ENCODE measurements at regions not wholly inside any gene's neighbourhood (a gene's known extent, or its start where the extent isn't known, plus 50 kb on each side); places are given as distances from the start of the nearest gene placed in this dataset.

- TF ChIP-seq, protein P1, sequence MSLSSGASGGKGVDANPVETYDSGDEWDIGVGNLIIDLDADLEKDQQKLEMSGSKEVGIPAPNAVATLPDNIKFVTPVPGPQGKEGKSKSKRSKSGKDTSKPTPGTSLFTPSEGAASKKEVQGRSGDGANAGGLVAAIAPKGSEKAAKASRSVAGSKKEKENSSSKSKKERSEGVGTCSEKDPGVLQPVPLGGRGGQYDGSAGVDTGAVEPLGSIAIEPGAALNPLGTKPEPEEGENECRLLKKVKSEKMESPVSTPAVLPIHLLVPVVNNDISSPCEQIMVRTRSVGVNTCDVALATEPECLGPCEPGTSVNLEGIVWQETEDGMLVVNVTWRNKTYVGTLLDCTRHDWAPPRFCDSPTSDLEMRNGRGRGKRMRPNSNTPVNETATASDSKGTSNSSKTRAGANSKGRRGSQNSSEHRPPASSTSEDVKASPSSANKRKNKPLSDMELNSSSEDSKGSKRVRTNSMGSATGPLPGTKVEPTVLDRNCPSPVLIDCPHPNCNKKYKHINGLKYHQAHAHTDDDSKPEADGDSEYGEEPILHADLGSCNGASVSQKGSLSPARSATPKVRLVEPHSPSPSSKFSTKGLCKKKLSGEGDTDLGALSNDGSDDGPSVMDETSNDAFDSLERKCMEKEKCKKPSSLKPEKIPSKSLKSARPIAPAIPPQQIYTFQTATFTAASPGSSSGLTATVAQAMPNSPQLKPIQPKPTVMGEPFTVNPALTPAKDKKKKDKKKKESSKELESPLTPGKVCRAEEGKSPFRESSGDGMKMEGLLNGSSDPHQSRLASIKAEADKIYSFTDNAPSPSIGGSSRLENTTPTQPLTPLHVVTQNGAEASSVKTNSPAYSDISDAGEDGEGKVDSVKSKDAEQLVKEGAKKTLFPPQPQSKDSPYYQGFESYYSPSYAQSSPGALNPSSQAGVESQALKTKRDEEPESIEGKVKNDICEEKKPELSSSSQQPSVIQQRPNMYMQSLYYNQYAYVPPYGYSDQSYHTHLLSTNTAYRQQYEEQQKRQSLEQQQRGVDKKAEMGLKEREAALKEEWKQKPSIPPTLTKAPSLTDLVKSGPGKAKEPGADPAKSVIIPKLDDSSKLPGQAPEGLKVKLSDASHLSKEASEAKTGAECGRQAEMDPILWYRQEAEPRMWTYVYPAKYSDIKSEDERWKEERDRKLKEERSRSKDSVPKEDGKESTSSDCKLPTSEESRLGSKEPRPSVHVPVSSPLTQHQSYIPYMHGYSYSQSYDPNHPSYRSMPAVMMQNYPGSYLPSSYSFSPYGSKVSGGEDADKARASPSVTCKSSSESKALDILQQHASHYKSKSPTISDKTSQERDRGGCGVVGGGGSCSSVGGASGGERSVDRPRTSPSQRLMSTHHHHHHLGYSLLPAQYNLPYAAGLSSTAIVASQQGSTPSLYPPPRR (CRISPR knock-in tag; IDR thresholded peaks at IDR 0.05; ENCODE audit: borderline replicate concordance) = peak; percentile 72; the same call in 1 of the 2 replicates
- TF ChIP-seq VEZF1 (CRISPR knock-in tag; IDR thresholded peaks at IDR 0.05) = peak; percentile 60
- TF ChIP-seq ZNF668 (CRISPR knock-in tag; IDR thresholded peaks at IDR 0.05) = 0 out of 2 replicates have a peak, but pooled peaks have one; percentile 68
- peak; percentile 7 for TF ChIP-seq ZNF146 (CRISPR knock-in tag; IDR thresholded peaks at IDR 0.05; ENCODE audit: unreplicated experiment)
- TF ChIP-seq U2AF1 (optimal IDR thresholded peaks at IDR 0.05; ENCODE audit: low read depth, low read length) = no peak
- no peak for TF ChIP-seq NELFE (IDR thresholded peaks at IDR 0.05; ENCODE audit: insufficient read depth, insufficient read length)
- TF ChIP-seq HCFC1 (IDR thresholded peaks at IDR 0.05; ENCODE audit: low read depth, low read length) = no peak; the same call in 1 of the 2 replicates
- TF ChIP-seq SMAD4 (CRISPR knock-in tag; conservative IDR thresholded peaks at IDR 0.05) = peak; percentile 76; the same call in 1 of the 2 replicates
- TF ChIP-seq, protein P2, sequence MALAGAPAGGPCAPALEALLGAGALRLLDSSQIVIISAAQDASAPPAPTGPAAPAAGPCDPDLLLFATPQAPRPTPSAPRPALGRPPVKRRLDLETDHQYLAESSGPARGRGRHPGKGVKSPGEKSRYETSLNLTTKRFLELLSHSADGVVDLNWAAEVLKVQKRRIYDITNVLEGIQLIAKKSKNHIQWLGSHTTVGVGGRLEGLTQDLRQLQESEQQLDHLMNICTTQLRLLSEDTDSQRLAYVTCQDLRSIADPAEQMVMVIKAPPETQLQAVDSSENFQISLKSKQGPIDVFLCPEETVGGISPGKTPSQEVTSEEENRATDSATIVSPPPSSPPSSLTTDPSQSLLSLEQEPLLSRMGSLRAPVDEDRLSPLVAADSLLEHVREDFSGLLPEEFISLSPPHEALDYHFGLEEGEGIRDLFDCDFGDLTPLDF (CRISPR knock-in tag; IDR thresholded peaks at IDR 0.05) = 0 out of 2 replicates have a peak, but pooled peaks have one; percentile 30
- TF ChIP-seq RBM14 (IDR thresholded peaks at IDR 0.05; ENCODE audit: borderline replicate concordance, insufficient read depth, low read depth, low read length) = no peak
- TF ChIP-seq ATF7 (IDR thresholded peaks at IDR 0.05) = peak; percentile 75
- TF ChIP-seq TCFL5 (CRISPR knock-in tag; conservative IDR thresholded peaks at IDR 0.05) = no peak
- peak; percentile 47 for TF ChIP-seq ZFX (CRISPR knock-in tag; IDR thresholded peaks at IDR 0.05)
- peak; percentile 66 for TF ChIP-seq SP1 (CRISPR knock-in tag; IDR thresholded peaks at IDR 0.05)
- TF ChIP-seq JUND (IDR thresholded peaks at IDR 0.05; ENCODE audit: borderline replicate concordance, low read depth, low read length) = peak; percentile 70
- peak; percentile 67; the same call in 2 of the 3 replicates for TF ChIP-seq JUND (tag; IDR thresholded peaks at IDR 0.05; ENCODE audit: borderline replicate concordance, low read depth, low read length)
- TF ChIP-seq TOE1 (IDR thresholded peaks at IDR 0.05; ENCODE audit: borderline replicate concordance) = peak; percentile 37; the same call in 1 of the 2 replicates
- 0 out of 2 replicates have a peak, but pooled peaks have one; percentile 22 for TF ChIP-seq TOE1 (CRISPR knock-in tag; IDR thresholded peaks at IDR 0.05; ENCODE audit: borderline replicate concordance, low read depth)
- TF ChIP-seq NCOA2 (IDR thresholded peaks at IDR 0.05; ENCODE audit: partially characterized antibody in 2 of 2) = no peak
- 0 out of 2 replicates have a peak, but pooled peaks have one; percentile 5 for TF ChIP-seq EHMT2 (IDR thresholded peaks at IDR 0.05)
These were observed 56.0 kb upstream of the DDR1 start (continued) for GRCh38 chr6:30828027-30828962.

Data from K562 (cell line).